GM12865 (cell line): ENCODE measurements at regions not wholly inside any gene's neighbourhood (a gene's known extent, or its start where the extent isn't known, plus 50 kb on each side); places are given as distances from the start of the nearest gene placed in this dataset.
"Not testable (repeated sequence)": the region's sequence is repeated elsewhere in the genome, so short reads cannot be mapped to it uniquely, and the experiment has no call there.

Source experiments
- DNase-seq: peaks from one replicate; pipeline ENCODE4 v3.0.0; 2010; ENCODE audit warnings: low read depth
- H3K4me3 ChIP-seq: 2 replicates; pipeline ENCODE4 v1.5.1; 2011; ENCODE audit warnings: mild to moderate bottlenecking, low read depth, low read length, control low read depth
- CTCF ChIP-seq: IDR thresholded peaks from 2 replicates; pipeline ENCODE4 v1.5.1; 2011; ENCODE audit warnings: low read length, control low read depth, low read depth, inconsistent platforms; ENCODE audit not compliant: insufficient read depth; ENCODE audit errors: missing control alignments

GRCh38 chr13:54394908-54395307 is 1366.3 kb downstream of the OLFM4 start:
- no peak for DNase-seq
- no peak for TF ChIP-seq CTCF

GRCh38 chr13:54402495-54402894 is 1373.9 kb downstream of the OLFM4 start:
- DNase-seq = no peak
- H3K4me3 ChIP-seq = no peak overlapping the region
- no peak for TF ChIP-seq CTCF

More at GRCh38 chr13:54394908-54395307, 1366.3 kb downstream of the OLFM4 start:
- H3K4me3 ChIP-seq = no peak overlapping the region

GRCh38 chr13:54415753-54416366 is 1387.2 kb downstream of the OLFM4 start:
- no peak for DNase-seq
- TF ChIP-seq CTCF = no peak
- no peak overlapping the region for H3K4me3 ChIP-seq

- not testable (repeated sequence) for DNase-seq, H3K4me3 ChIP-seq
These were observed 1394.3 kb downstream of the OLFM4 start for GRCh38 chr13:54422946-54423345.

- no peak overlapping the region for H3K4me3 ChIP-seq
- TF ChIP-seq CTCF = no peak
- no peak for DNase-seq
These were observed 1395.7 kb downstream of the OLFM4 start for GRCh38 chr13:54424344-54424743.

GRCh38 chr13:54433493-54434206 is 1405.0 kb downstream of the OLFM4 start:
- no peak overlapping the region for H3K4me3 ChIP-seq
- no peak for DNase-seq
- no peak for TF ChIP-seq CTCF

GRCh38 chr13:54440853-54441400 is 1412.3 kb downstream of the OLFM4 start:
- H3K4me3 ChIP-seq, DNase-seq: not testable (repeated sequence)

GRCh38 chr13:54445453-54445852 is 1416.8 kb downstream of the OLFM4 start:
- DNase-seq = no peak
- TF ChIP-seq CTCF = no peak

More at GRCh38 chr13:54445453-54445852, 1416.8 kb downstream of the OLFM4 start:
- H3K4me3 ChIP-seq = no peak overlapping the region
